ENCODE measurements at regions not wholly inside any gene's neighbourhood (a gene's known extent, or its start where the extent isn't known, plus 50 kb on each side); places are given as distances from the start of the nearest gene placed in this dataset.

DNA sequence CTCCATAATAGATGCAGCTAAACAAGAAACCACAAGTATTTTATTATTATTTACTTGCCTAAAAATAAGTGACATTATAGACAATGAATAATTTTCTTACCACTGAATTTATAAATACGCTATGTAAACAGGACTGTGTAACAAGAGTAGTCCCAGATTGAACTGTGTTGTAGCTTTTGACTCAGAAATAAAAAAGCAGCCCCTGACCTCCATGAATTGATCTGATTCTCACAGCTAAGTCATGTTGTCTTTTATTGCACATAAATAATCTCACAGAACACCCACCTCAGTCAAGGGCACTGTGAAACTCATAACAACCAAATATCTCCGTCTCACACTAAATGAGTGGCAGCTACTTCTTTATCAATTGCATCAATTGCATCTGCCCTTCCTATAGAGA is 171.6 kb downstream of the TMX3 start:
- no peak for TF ChIP-seq EZH2 (IDR thresholded peaks at IDR 0.05; ENCODE audit: borderline replicate concordance)
- TF ChIP-seq, protein P1, sequence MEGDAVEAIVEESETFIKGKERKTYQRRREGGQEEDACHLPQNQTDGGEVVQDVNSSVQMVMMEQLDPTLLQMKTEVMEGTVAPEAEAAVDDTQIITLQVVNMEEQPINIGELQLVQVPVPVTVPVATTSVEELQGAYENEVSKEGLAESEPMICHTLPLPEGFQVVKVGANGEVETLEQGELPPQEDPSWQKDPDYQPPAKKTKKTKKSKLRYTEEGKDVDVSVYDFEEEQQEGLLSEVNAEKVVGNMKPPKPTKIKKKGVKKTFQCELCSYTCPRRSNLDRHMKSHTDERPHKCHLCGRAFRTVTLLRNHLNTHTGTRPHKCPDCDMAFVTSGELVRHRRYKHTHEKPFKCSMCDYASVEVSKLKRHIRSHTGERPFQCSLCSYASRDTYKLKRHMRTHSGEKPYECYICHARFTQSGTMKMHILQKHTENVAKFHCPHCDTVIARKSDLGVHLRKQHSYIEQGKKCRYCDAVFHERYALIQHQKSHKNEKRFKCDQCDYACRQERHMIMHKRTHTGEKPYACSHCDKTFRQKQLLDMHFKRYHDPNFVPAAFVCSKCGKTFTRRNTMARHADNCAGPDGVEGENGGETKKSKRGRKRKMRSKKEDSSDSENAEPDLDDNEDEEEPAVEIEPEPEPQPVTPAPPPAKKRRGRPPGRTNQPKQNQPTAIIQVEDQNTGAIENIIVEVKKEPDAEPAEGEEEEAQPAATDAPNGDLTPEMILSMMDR (IDR thresholded peaks at IDR 0.05; ENCODE audit: poor library complexity), result no peak
- no peak for TF ChIP-seq EZH2phosphoT487 (IDR thresholded peaks at IDR 0.05; ENCODE audit: low read depth, severe bottlenecking, unreplicated experiment)

All from hepatocyte (in vitro differentiated cells).